ENCODE measurements at regions not wholly inside any gene's neighbourhood (a gene's known extent, or its start where the extent isn't known, plus 50 kb on each side); places are given as distances from the start of the nearest gene placed in this dataset.

DNA sequence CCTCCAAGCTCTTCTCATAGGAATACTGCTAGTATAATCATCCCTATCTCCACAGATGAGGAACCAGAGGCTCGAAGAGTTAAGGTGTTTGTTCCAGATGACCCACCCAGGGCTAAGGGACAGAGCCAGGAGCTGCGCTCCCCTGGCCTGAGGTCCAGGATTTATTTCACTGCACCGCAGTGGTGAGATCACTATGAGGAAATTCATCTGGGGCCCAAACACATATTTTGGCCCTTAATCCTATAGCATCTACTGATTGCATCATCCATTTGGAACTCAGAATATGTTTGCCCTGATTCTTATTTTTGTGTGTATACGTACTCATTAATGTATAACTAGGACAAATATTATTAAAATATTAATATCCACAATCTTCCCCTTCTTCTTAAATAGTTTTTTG, 100.1 kb upstream of the RBPJ start:
- H3K4me3 ChIP-seq (replicated peaks; ENCODE audit: insufficient read depth, low read length): no peak overlapping the region
- H3K27ac ChIP-seq (replicated peaks): no peak overlapping the region
- no peak for DNase-seq (ENCODE audit: low read depth in 1 of 2, low spot score in 1 of 2)
- TF ChIP-seq SPI1 (IDR thresholded peaks at IDR 0.05; ENCODE audit: borderline replicate concordance, low read depth): no peak
- TF ChIP-seq POLR2AphosphoS5 (IDR thresholded peaks at IDR 0.05; ENCODE audit: low read depth): no peak
- TF ChIP-seq GABPA (IDR thresholded peaks at IDR 0.05; ENCODE audit: low read depth): no peak
- H3K27me3 ChIP-seq (ENCODE audit: insufficient read depth, poor library complexity, severe bottlenecking): no peaks in the 10 kb centered on the region

- no peak for DNase-seq (ENCODE audit: low read depth in 1 of 2, low spot score in 1 of 2)
- no peak overlapping the region for H3K27ac ChIP-seq (replicated peaks)
- TF ChIP-seq, protein P1, sequence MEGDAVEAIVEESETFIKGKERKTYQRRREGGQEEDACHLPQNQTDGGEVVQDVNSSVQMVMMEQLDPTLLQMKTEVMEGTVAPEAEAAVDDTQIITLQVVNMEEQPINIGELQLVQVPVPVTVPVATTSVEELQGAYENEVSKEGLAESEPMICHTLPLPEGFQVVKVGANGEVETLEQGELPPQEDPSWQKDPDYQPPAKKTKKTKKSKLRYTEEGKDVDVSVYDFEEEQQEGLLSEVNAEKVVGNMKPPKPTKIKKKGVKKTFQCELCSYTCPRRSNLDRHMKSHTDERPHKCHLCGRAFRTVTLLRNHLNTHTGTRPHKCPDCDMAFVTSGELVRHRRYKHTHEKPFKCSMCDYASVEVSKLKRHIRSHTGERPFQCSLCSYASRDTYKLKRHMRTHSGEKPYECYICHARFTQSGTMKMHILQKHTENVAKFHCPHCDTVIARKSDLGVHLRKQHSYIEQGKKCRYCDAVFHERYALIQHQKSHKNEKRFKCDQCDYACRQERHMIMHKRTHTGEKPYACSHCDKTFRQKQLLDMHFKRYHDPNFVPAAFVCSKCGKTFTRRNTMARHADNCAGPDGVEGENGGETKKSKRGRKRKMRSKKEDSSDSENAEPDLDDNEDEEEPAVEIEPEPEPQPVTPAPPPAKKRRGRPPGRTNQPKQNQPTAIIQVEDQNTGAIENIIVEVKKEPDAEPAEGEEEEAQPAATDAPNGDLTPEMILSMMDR (IDR thresholded peaks at IDR 0.05; ENCODE audit: insufficient read depth, low read length): no peak
- TF ChIP-seq SPI1 (IDR thresholded peaks at IDR 0.05; ENCODE audit: borderline replicate concordance, low read depth): no peak
- TF ChIP-seq, protein P2, sequence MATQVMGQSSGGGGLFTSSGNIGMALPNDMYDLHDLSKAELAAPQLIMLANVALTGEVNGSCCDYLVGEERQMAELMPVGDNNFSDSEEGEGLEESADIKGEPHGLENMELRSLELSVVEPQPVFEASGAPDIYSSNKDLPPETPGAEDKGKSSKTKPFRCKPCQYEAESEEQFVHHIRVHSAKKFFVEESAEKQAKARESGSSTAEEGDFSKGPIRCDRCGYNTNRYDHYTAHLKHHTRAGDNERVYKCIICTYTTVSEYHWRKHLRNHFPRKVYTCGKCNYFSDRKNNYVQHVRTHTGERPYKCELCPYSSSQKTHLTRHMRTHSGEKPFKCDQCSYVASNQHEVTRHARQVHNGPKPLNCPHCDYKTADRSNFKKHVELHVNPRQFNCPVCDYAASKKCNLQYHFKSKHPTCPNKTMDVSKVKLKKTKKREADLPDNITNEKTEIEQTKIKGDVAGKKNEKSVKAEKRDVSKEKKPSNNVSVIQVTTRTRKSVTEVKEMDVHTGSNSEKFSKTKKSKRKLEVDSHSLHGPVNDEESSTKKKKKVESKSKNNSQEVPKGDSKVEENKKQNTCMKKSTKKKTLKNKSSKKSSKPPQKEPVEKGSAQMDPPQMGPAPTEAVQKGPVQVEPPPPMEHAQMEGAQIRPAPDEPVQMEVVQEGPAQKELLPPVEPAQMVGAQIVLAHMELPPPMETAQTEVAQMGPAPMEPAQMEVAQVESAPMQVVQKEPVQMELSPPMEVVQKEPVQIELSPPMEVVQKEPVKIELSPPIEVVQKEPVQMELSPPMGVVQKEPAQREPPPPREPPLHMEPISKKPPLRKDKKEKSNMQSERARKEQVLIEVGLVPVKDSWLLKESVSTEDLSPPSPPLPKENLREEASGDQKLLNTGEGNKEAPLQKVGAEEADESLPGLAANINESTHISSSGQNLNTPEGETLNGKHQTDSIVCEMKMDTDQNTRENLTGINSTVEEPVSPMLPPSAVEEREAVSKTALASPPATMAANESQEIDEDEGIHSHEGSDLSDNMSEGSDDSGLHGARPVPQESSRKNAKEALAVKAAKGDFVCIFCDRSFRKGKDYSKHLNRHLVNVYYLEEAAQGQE (IDR thresholded peaks at IDR 0.05; ENCODE audit: insufficient replicate concordance, low read depth): no peak
- no peak for TF ChIP-seq GABPA (IDR thresholded peaks at IDR 0.05; ENCODE audit: low read depth)
- no peak for TF ChIP-seq POLR2AphosphoS5 (IDR thresholded peaks at IDR 0.05; ENCODE audit: low read depth)
- H3K4me3 ChIP-seq (replicated peaks; ENCODE audit: insufficient read depth, low read length): no peak overlapping the region
- H3K27me3 ChIP-seq (ENCODE audit: insufficient read depth, poor library complexity, severe bottlenecking): no peaks in the 10 kb centered on the region
Measured at GRCh38 chr4:26223155-26223554, 97.7 kb upstream of the RBPJ start.

DNA sequence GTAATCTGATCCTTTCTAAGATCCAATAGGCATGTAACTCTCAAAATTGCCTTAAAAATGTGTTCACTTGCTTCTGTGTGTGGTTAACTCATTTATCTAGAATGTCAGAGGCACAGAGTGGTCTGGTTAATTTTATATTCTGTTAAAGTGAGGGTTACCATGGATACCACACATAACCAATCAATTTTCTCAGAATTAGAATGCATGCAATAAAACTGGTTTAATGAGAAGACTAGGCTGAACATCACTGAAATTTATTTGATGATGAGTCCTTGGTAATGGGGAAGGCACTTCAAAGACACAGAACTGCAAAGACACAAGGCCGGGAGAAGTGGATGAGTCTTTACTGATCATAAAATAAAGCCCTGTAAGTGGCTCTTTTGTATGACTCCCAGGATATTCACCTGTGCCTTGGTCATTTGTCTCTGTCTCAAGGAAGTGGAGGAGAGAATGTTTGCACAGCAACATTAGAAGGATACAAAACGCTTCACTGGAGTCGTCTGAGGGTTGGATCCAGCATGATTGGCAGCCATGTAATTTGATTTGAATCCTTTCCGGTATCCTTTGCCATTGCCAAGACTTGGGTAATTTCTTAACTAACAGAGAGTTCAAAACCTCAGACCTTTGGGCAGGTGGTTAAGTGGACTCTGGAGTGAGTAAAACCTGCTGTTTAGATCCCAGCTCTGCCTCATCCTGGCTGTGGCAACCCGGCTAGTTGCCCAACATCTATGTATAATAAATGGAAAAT, 94.0 kb upstream of the RBPJ start:
- no peak for TF ChIP-seq GABPA (IDR thresholded peaks at IDR 0.05; ENCODE audit: low read depth)
- TF ChIP-seq, protein P2 (IDR thresholded peaks at IDR 0.05; ENCODE audit: insufficient replicate concordance, low read depth): no peak
- TF ChIP-seq POLR2AphosphoS5 (IDR thresholded peaks at IDR 0.05; ENCODE audit: low read depth): no peak
- no peak for TF ChIP-seq SPI1 (IDR thresholded peaks at IDR 0.05; ENCODE audit: borderline replicate concordance, low read depth)
- TF ChIP-seq, protein P1 (IDR thresholded peaks at IDR 0.05; ENCODE audit: insufficient read depth, low read length): no peak
- Histone ChIP-seq H3K4me3 (replicated peaks; ENCODE audit: insufficient read depth, low read length) (no peak overlapping the region), H3K27ac (replicated peaks) (no peak overlapping the region), H3K27me3 (ENCODE audit: insufficient read depth, poor library complexity, severe bottlenecking) (no peaks in the 10 kb centered on the region)
- DNase-seq (ENCODE audit: low read depth in 1 of 2, low spot score in 1 of 2): no peak

GRCh38 chr4:26227601-26228229, 93.1 kb upstream of the RBPJ start:
- Histone ChIP-seq H3K27me3 (ENCODE audit: insufficient read depth, poor library complexity, severe bottlenecking) (no peaks in the 10 kb centered on the region), H3K4me3 (replicated peaks; ENCODE audit: insufficient read depth, low read length) (no peak overlapping the region), H3K27ac (replicated peaks) (no peak overlapping the region)
- no peak for DNase-seq (ENCODE audit: low read depth in 1 of 2, low spot score in 1 of 2)
- no peak for TF ChIP-seq SPI1 (IDR thresholded peaks at IDR 0.05; ENCODE audit: borderline replicate concordance, low read depth)
- no peak for TF ChIP-seq POLR2AphosphoS5 (IDR thresholded peaks at IDR 0.05; ENCODE audit: low read depth)
- TF ChIP-seq GABPA (IDR thresholded peaks at IDR 0.05; ENCODE audit: low read depth): no peak
- TF ChIP-seq, protein P1 (IDR thresholded peaks at IDR 0.05; ENCODE audit: insufficient read depth, low read length): no peak
- TF ChIP-seq, protein P2 (IDR thresholded peaks at IDR 0.05; ENCODE audit: insufficient replicate concordance, low read depth): no peak

Data from HL-60 (cell line).